H1 (cell line): ENCODE measurements at regions not wholly inside any gene's neighbourhood (a gene's known extent, or its start where the extent isn't known, plus 50 kb on each side); places are given as distances from the start of the nearest gene placed in this dataset.

Source experiments
- CHD1 ChIP-seq: IDR thresholded peaks from 2 replicates; pipeline ENCODE4 v1.6.1; 2012; ENCODE audit warnings: low read depth, low read length, improper control_type of control experiment
- CHD7 ChIP-seq: fragments of 300-600 bp; sonication (generic); IDR thresholded peaks from 2 replicates; pipeline ENCODE4 v1.7.1; 2012; ENCODE audit warnings: low read length, moderate library complexity, mild to moderate bottlenecking, inconsistent platforms; ENCODE audit not compliant: insufficient replicate concordance
- GTF2F1 ChIP-seq: IDR thresholded peaks from 2 replicates; pipeline ENCODE4 v1.6.1; 2012; ENCODE audit warnings: low read depth, low read length, improper control_type of control experiment, borderline replicate concordance
- HDAC6 ChIP-seq: IDR thresholded peaks from one replicate; pipeline ENCODE4 v1.7.1; 2012; ENCODE audit warnings: low read depth, mild to moderate bottlenecking, inconsistent platforms, low read length, moderate library complexity
- KDM1A ChIP-seq: fragments of 200-600, 300-600 bp; sonication (generic); IDR thresholded peaks from 2 replicates; pipeline ENCODE4 v1.7.1; 2016; ENCODE audit warnings: mild to moderate bottlenecking, low read length, borderline replicate concordance
- KDM4A ChIP-seq: IDR thresholded peaks from one replicate; pipeline ENCODE4 v1.7.1; 2012; ENCODE audit warnings: low read depth, mild to moderate bottlenecking, moderate library complexity, low read length, inconsistent platforms; ENCODE audit not compliant: severe bottlenecking
- NANOG ChIP-seq: IDR thresholded peaks from 2 replicates; pipeline ENCODE4 v1.6.1; 2011; ENCODE audit warnings: low read length, low read depth, mild to moderate bottlenecking, inconsistent platforms; ENCODE audit not compliant: insufficient read depth, poor library complexity, severe bottlenecking

DNA sequence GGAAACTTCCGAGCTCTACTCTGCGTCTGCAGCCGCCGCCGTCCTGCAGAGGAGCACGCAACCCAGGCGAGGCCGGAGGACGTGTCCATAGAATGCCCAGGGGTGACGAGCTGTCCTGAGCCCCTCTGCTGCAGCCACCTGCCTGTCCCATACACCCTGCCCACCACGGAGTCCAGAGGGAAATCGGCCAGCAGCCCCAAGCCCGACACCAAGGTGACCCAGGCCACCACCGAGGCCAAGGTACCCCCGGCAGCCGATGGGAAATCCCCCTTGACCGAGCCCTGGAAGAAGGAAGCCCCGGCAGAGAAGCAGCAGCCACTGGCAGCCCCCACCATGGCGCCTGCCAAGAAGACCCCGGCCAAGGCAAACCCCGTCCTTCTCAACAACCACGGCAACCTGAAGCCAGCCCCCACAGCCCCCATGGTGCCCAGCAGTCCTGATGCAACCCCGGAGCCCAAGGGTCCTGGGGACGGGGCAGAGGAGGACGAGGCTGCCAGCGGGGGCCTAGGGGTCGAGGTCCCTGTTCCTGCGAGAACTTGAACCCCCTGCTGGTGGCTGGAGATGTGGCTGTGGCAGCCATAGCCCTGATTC is 128.7 kb upstream of the C14orf180 start (continued):
- TF ChIP-seq CHD7 = no peak
- TF ChIP-seq GTF2F1 = no peak
- TF ChIP-seq KDM1A = no peak
- no peak for TF ChIP-seq CHD1
- no peak for TF ChIP-seq HDAC6
- no peak for TF ChIP-seq NANOG
- no peak for TF ChIP-seq KDM4A
- TF ChIP-seq, all 59 proteins: peak for 0
